Stimulated activated CD4-positive, alpha-beta T cell treated with anti-CD3 and anti-CD28 coated beads, Interleukin-4, amount 100 ng/mL, for 48 hours (primary cell): ENCODE measurements at regions not wholly inside any gene's neighbourhood (a gene's known extent, or its start where the extent isn't known, plus 50 kb on each side); places are given as distances from the start of the nearest gene placed in this dataset.

Source experiments
- DNase-seq, 2 donors: peaks; one replicate each; pipeline ENCODE4 v3.0.0-alpha.2; 2020; ENCODE audit warnings: low read depth in 2 of 2

DNA sequence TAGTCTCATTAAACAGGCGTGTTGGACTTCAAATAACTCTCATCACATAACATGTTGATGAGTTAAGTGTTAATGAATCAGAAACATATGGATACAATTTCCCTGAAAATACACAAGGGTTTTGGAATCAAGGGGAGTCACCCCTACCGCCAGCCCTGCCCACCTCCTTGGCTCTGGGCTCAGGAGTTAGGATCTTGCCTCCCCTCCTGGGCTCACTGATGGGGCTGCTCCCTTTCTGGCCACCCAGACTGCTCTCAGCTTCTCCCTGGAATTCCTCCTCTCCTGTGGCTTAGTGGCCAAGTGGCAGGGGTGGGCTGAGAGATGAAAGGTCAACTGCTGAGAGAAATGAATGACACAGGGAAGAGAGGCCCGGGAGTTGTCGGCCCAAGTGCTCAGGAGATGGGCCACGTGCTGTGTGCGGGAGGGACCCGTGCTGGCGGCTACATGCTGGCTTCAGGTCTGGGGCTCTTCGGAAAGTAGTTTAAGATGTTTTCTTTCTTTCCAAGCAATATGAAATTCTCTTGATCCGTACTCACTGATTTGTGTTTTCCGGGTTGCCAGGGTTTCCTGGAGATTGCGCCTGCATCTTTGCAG, 55.8 kb upstream of the TNP1 start:
- DNase-seq: no peak

DNA sequence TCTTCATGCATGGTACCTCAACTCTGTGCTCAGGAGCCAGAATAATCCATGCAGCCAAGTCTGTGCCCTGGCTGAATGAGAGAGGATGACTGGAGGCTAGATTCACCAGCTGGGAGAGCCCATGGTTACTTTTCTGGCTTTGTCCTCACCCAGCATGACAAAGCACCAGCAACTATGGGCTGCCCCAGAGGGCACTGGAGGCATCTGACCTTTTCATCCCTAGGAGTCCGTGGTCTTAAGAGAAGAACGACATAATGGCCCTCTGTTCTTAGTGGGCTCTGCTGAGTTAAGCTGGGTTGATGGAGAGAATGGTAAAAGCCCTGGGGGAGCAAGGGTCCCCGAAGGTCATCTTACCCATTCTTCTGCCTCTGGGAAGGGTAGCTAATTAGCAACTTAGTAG, 54.6 kb upstream of the TNP1 start:
- DNase-seq: no peak

GRCh38 chr2:216911886-216912285, 52.0 kb upstream of the TNP1 start:
- DNase-seq: no peak

DNA sequence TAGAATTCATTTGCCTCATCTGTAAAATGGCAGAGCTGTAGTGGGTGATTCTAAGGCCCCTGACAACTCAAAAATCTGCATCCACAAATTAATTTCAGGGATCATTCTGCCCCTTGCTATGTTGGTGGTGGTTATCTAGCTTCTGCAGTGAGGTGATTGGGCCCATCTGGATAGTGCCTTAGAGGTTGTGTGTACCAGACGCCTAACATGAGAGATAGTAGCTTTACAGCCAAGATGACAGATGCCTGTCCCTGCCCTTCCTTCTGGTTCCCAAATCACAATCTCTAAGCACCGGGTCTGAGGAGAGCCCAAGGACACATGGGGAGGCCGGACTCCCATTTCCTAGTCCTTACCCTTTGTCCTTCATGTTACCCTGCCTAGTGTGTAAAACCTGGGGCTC, 51.1 kb upstream of the TNP1 start:
- DNase-seq: no peak

DNA sequence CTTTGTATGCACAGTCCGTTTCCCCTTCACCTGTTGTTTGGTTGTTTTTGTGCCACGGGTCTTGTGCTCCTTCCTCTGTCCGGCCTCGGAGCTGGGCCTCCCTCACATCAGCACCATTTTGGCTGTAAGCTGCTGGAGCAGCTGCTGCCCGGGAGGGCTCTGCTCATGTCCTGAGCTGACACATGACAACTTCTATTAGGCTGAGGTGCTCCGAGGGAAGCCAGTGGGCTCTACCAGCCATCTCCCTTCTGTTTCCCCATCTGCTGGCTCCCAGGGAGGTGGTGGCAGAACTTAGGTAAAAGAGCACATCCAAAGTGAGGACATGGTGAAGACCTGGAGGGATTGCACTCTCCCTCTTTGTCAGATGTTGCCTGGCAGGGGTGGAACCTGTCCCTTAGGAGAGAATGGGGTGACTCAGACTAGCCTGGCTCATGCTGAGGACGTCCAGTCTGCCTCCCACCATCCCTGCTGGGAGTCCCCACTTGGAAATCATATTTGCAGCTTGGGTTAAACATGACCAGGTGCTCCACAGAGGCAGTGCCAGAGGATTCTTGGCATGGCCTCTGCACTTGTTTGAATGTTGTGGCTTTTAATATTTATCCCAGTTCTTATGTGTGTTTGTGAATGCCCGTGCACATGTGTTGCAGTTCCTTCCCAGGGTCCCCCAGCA, 49.8 kb upstream of the TNP1 start:
- no peak for DNase-seq
